Activated T-cell treated with anti-CD3 and anti-CD28 coated beads, Interleukin-2, amount 50 U/mL, for 72 hours (primary cell): ENCODE measurements at regions not wholly inside any gene's neighbourhood (a gene's known extent, or its start where the extent isn't known, plus 50 kb on each side); places are given as distances from the start of the nearest gene placed in this dataset.
"Not testable (repeated sequence)": the region's sequence is repeated elsewhere in the genome, so short reads cannot be mapped to it uniquely, and the experiment has no call there.

Experiments used
- ATAC-seq, 2 donors: fragments of 150-1000 bp; cut with Tn5 transposase; replicated peaks in 1 of 2; 2 replicates each; pipeline ENCODE4 v1.10.0; 2021; ENCODE audit warnings: moderate library complexity in 2 of 2, mild to moderate bottlenecking in 1 of 2
- DNase-seq, 2 donors: peaks; one replicate each; pipeline ENCODE4 v3.0.0; 2021 to 2022; ENCODE audit warnings: mixed read lengths in 1 of 2
- H3K27ac Mint-ChIP-seq: one replicate; pipeline ENCODE4 v1.8.0; 2022; ENCODE audit warnings: mild to moderate bottlenecking, moderate library complexity, mixed read lengths
- H3K27me3 Mint-ChIP-seq: one replicate; pipeline ENCODE4 v1.8.0; 2022; ENCODE audit warnings: low read depth, mixed read lengths
- H3K36me3 Mint-ChIP-seq, 2 donors: one replicate each; pipeline ENCODE4 v1.8.0; 2022; ENCODE audit warnings: mixed read lengths in 2 of 2, mild to moderate bottlenecking in 1 of 2; ENCODE audit not compliant: insufficient read depth in 2 of 2
- H3K4me1 Mint-ChIP-seq: one replicate; pipeline ENCODE4 v1.8.0; 2022; ENCODE audit warnings: low read depth, mixed read lengths
- H3K4me3 Mint-ChIP-seq, 2 donors: one replicate each; pipeline ENCODE4 v1.8.0; 2022; ENCODE audit warnings: mild to moderate bottlenecking in 2 of 2, mixed read lengths in 2 of 2, moderate library complexity in 2 of 2
- H3K9me3 Mint-ChIP-seq, 2 donors: one replicate each; pipeline ENCODE4 v1.8.0; 2022; ENCODE audit warnings: mixed read lengths in 2 of 2

DNA sequence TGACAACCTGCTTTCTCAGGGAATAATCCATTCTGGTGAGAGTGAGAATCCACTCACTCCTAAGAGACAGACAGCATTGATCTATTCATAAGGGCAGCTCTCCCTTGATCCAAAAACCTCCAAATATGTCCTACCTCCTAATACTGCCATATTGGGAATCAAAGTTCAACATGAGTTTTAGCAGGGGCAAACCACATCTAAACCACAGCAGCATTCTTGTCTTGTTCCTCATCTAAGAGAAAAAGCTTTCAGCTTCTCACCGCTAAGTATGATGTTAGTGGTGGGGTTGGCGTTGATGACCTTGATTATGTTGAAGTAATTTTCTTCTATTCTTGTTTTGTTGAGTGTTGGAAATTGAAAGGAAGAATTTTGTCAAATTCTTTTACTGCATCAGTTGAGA is 69.6 kb downstream of the SERTM2 start:
- H3K27me3 Mint-ChIP-seq, result peaks cover 21% of the 10 kb centered on the region
- H3K36me3 Mint-ChIP-seq, result no peaks in the 10 kb centered on the region
- H3K9me3 Mint-ChIP-seq, result no peaks in the 10 kb centered on the region
- H3K27ac Mint-ChIP-seq, result no peak overlapping the region
- no peak for ATAC-seq
- H3K4me3 Mint-ChIP-seq, result no peak overlapping the region
- DNase-seq, result no peak
- H3K4me1 Mint-ChIP-seq, result no peaks in the 10 kb centered on the region

DNA sequence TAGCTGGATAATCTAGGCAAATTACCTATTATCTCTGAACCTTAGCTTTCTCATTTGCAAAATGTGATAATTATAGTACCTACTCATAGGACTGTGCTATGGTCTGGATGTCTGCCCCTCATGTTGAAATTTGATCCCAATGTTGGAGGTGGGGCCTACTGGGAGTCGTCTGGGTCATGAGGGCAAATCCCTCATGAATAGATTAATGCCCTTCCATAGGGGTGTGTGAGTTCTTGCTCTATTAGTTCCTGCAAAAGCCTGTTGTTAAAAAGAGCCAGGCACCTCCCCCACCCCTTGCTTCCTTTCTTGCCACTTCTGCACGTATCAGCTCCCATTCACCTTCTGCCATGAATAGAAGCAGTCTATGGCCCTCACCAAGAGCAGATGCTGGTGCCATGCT is 73.9 kb downstream of the SERTM2 start:
- no peaks in the 10 kb centered on the region for H3K4me1 Mint-ChIP-seq
- ATAC-seq (no peak), DNase-seq (no peak)
- H3K27me3 Mint-ChIP-seq, result peaks cover 21% of the 10 kb centered on the region
- no peaks in the 10 kb centered on the region for H3K9me3 Mint-ChIP-seq
- no peaks in the 10 kb centered on the region for H3K36me3 Mint-ChIP-seq
- H3K4me3 Mint-ChIP-seq, result no peak overlapping the region
- H3K27ac Mint-ChIP-seq, result no peak overlapping the region

DNA sequence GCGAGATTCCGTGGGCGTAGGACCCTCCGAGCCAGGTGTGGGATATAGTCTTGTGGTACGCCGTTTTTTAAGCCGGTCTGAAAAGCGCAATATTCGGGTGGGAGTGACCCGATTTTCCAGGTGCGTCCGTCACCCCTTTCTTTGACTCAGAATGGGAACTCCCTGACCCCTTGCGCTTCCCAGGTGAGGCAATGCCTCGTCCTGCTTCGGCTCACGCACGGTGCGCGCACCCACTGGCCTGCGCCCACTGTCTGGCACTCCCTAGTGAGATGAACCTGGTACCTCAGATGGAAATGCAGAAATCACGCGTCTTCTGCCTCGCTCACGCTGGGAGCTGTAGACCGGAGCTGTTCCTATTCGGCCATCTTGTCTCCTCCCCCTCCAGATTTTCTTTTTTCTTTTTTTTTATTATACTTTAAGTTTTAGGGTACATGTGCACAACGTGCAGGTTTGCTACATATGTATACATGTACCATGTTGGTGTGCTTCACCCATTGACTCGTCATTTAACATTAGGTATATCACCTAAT is 83.0 kb downstream of the SERTM2 start:
- H3K27me3 Mint-ChIP-seq, H3K36me3 Mint-ChIP-seq, ATAC-seq, H3K4me3 Mint-ChIP-seq, DNase-seq, H3K9me3 Mint-ChIP-seq, H3K4me1 Mint-ChIP-seq, H3K27ac Mint-ChIP-seq: not testable (repeated sequence)

DNA sequence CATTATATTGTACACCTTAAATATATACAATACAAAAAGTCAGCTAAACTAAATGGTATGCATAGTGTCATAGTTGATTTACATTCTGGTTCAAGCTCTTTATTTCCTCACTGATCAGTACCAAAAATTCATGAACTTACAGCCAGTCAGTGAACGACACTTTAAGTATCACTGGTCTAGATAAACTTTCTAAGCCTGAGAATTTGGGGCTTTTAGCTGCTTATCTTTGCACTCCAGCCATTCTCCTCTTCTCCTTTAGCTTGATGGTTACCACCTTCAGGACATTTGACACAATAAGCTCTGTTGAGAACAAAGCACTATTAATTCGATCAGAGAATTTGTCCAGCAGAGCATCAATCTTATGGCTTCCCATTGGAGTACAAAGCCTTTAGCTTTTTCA is 83.0 kb upstream of the ALG13 start:
- no peak overlapping the region for H3K27ac Mint-ChIP-seq
- no peaks in the 10 kb centered on the region for H3K4me1 Mint-ChIP-seq
- peaks cover 18% of the 10 kb centered on the region for H3K27me3 Mint-ChIP-seq
- no peaks in the 10 kb centered on the region for H3K9me3 Mint-ChIP-seq
- H3K36me3 Mint-ChIP-seq, result no peaks in the 10 kb centered on the region
- DNase-seq (no peak), ATAC-seq (no peak)
- H3K4me3 Mint-ChIP-seq, result no peak overlapping the region

DNA sequence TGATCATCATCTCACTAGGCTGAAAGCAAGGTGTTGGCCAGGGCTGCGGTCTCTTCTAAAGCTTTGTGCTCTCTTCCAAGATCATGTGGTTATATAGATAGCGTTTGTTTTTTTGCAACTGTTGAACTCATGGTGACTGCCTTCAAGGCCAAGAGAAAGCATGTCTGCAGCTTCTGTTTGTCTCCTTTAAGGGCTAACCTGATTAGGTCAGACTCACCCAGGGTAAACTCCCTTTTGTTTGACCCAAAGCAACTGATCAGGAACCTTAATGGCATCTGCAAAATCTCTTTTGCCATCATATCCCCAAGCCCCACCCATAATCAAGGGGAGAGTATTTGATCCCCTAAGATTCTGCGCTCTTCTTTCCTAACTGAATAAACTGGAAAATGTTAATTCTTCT is 72.2 kb upstream of the ALG13 start:
- Mint-ChIP-seq H3K4me3 (no peak overlapping the region), H3K36me3 (no peaks in the 10 kb centered on the region), H3K27me3 (peaks cover 13% of the 10 kb centered on the region), H3K4me1 (no peaks in the 10 kb centered on the region), H3K9me3 (no peaks in the 10 kb centered on the region), H3K27ac (no peak overlapping the region)
- DNase-seq, result no peak
- no peak for ATAC-seq

DNA sequence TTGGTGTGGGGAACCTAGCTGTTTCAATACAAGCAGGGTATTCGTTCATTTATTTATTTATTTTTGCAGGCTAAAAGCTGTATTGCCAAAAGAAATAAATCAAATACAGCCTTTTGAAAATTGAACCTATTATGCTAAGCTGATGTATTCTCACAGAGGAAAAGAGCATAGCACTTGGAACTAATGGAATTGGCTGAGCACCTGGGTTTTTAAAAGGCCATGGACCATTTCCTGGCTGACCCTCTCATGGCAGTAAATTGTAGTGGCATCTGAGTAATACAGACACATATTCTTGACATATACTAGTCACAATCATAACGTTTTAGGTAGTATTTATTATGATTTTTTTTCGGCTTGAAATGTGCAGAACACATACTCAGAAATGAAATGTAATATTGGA is 71.8 kb upstream of the ALG13 start:
- peaks cover 13% of the 10 kb centered on the region for H3K27me3 Mint-ChIP-seq
- H3K9me3 Mint-ChIP-seq, result no peaks in the 10 kb centered on the region
- H3K4me3 Mint-ChIP-seq, result no peak overlapping the region
- DNase-seq, result no peak
- no peaks in the 10 kb centered on the region for H3K4me1 Mint-ChIP-seq
- H3K36me3 Mint-ChIP-seq, result no peaks in the 10 kb centered on the region
- no peak overlapping the region for H3K27ac Mint-ChIP-seq
- no peak for ATAC-seq

DNA sequence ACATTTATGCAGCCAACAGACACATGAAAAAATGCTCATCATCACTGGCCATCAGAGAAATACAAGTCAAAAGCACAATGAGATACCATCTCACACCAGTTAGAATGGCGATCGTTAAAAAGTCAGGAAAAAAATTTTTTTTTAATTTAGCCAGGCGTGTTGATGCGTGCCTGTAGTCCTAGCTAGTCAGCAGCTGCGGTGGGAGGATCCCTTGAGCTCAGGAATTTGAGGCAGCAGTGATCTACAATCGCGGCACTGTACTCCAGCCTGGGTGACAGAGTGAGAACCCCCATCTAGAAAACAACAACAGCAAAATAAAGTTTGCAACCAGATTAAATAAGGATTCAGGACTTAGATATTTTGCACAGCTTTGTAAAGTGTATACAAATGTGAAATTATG is 65.7 kb upstream of the ALG13 start:
- Mint-ChIP-seq H3K9me3 (no peaks in the 10 kb centered on the region), H3K27me3 (peaks cover 8% of the 10 kb centered on the region), H3K27ac (no peak overlapping the region), H3K4me3 (no peak overlapping the region), H3K4me1 (no peaks in the 10 kb centered on the region), H3K36me3 (no peaks in the 10 kb centered on the region)
- DNase-seq (no peak), ATAC-seq (no peak)

DNA sequence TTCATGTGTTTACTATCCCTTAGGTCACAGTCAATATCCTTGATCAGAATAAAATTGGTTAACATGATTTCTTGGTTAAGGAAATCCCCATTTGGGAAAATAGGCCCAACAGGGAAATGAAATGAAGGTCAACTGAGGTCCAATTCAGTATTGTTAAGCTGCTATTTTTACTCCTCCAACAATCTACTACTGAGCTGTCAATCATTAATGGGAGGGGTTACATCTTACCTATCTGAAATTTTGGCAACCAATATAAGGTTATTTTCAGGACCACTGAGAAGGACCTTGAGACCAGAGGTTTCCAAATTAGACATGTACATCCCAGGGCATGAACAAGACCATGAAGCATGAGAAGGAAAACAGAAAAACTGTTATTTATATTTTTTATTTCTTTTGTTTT is 64.2 kb upstream of the ALG13 start:
- no peak overlapping the region for H3K4me3 Mint-ChIP-seq
- ATAC-seq (no peak), DNase-seq (no peak)
- no peak overlapping the region for H3K27ac Mint-ChIP-seq
- H3K36me3 Mint-ChIP-seq, result no peaks in the 10 kb centered on the region
- no peaks in the 10 kb centered on the region for H3K27me3 Mint-ChIP-seq
- H3K4me1 Mint-ChIP-seq, result no peaks in the 10 kb centered on the region
- H3K9me3 Mint-ChIP-seq, result peaks cover 0 to 5% of the 10 kb centered on the region in 2 donors

DNA sequence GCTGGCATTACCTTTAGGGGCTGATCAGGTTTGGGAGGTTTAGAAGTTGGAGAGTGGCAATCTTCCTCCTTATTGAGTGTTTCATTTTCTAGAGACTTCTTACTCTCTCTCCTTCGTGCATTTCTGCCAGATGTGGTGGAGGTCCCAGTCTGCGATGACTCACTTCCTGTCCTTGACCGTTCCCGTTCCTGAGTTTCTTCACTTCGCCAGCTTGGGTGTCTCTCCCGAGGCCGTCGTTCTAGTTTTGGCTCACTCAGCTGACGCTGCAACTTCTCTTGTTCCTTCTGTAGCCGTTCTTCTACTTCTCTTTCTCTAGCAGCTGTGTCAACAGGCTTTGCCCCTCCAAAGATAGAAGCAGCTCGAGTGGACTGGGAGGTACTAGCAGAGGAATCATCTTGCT is 60.9 kb upstream of the ALG13 start:
- ATAC-seq, H3K27ac Mint-ChIP-seq, H3K4me1 Mint-ChIP-seq, H3K9me3 Mint-ChIP-seq, H3K36me3 Mint-ChIP-seq, DNase-seq, H3K4me3 Mint-ChIP-seq: not testable (repeated sequence)
- H3K27me3 Mint-ChIP-seq, result peaks cover 20% of the 10 kb centered on the region

DNA sequence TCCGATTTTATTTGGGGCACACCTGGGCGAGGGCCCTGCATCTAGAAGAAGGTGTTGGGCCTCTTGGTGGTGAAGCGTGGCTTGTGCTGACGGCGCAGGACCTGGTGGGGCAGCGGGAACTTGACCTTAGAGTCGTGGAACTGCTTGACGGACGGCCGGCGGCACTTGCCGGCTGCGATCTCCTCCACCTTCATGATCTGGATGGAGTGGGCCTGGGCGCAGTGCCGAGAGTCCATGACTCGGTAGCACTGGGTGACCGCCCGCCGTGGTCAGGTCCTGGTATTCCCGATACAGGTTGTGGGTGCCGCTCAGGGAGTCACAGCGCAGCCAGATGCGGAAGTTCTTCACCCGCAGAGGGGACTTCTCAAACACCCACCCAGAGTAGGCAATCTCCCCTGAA is 56.8 kb upstream of the ALG13 start:
- DNase-seq (no peak), ATAC-seq (no peak)
- Mint-ChIP-seq H3K36me3 (no peaks in the 10 kb centered on the region), H3K27me3 (peaks cover 37% of the 10 kb centered on the region), H3K4me3 (no peak overlapping the region), H3K9me3 (peaks cover 0 to 5% of the 10 kb centered on the region in 2 donors), H3K4me1 (no peaks in the 10 kb centered on the region), H3K27ac (no peak overlapping the region)

DNA sequence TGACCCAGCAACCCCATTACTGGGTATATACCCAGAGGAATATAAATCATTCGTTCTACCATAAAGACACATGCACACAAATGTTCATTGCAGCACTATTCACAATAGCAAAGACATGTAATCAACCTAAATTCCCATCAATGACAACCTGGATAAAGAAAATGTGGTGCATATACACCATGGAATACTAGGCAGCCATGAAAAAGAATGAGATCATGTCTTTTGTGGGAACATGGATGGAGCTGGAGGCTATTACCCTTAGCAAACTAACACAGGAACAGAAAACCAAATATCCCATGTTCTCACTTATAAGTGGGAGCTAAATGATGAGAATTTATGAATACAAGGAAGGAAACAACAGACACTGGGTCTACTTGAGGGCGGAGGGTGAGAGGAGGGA is 53.7 kb upstream of the ALG13 start:
- H3K4me1 Mint-ChIP-seq, ATAC-seq: not testable (repeated sequence)

More for the DNA sequence above, 53.7 kb upstream of the ALG13 start:
- peaks cover 56% of the 10 kb centered on the region for H3K27me3 Mint-ChIP-seq
- H3K36me3 Mint-ChIP-seq, DNase-seq, H3K9me3 Mint-ChIP-seq, H3K27ac Mint-ChIP-seq, H3K4me3 Mint-ChIP-seq: not testable (repeated sequence)
